Tibial artery (tissue), 4 donors: ENCODE measurements at regions not wholly inside any gene's neighbourhood (a gene's known extent, or its start where the extent isn't known, plus 50 kb on each side); places are given as distances from the start of the nearest gene placed in this dataset.

Experiments used
- DNase-seq, 2 donors: peaks; one replicate each; pipeline ENCODE4 v3.0.0-alpha.2; 2019
- H3K27ac ChIP-seq, 2 donors: fragments of 200-600 bp; sonication (generic) in 1 of 2; 1 replicate in 1 of 2; 2 replicates in 1 of 2; pipeline ENCODE4 v1.5.1; 2018 to 2019; ENCODE audit warnings: mild to moderate bottlenecking in 1 of 2
- H3K27me3 ChIP-seq, 2 donors: fragments of 200-600 bp; sonication (generic) in 1 of 2; one replicate each; pipeline versions ENCODE4 v1.5.1 to v1.6.0; 2016 to 2019
- H3K36me3 ChIP-seq, 3 donors: fragments of 200-600 bp; sonication (generic) in 2 of 3; one replicate each; pipeline ENCODE4 v1.5.1; 2016 to 2019; ENCODE audit warnings: mild to moderate bottlenecking in 2 of 3
- H3K4me1 ChIP-seq, 4 donors: fragments of 200-600 bp; sonication (generic) in 2 of 4; 1 replicate in 3 of 4; 2 replicates in 1 of 4; pipeline ENCODE4 v1.5.1; 2016 to 2019
- H3K4me3 ChIP-seq, 2 donors: fragments of 200-600 bp; sonication (generic) in 1 of 2; 1 replicate in 1 of 2; 2 replicates in 1 of 2; pipeline ENCODE4 v1.5.1; 2018 to 2019; ENCODE audit warnings: mild to moderate bottlenecking in 2 of 2
- H3K9me3 ChIP-seq, 3 donors: fragments of 200-600 bp; sonication (generic) in 1 of 3; one replicate each; pipeline ENCODE4 v1.5.1; 2016 to 2019
- intact Hi-C: fragments of 100-400 bp; cut with DNase I; formaldehyde crosslinking; loops from one replicate; pipeline ENCODE4 v1.15.0; 2023; ENCODE audit warnings: low total_unique reads
- TF ChIP-seq, protein P1 (sequence below), 2 experiments: fragments of 200-600 bp in 1 of 2; fragments of 450-650 bp in 1 of 2; IDR thresholded peaks; one replicate each; pipeline ENCODE4 v1.5.1; 2017 to 2019; ENCODE audit warnings: antibody characterized with exemption in 2 of 2, mild to moderate bottlenecking in 1 of 2, moderate library complexity in 1 of 2

DNA sequence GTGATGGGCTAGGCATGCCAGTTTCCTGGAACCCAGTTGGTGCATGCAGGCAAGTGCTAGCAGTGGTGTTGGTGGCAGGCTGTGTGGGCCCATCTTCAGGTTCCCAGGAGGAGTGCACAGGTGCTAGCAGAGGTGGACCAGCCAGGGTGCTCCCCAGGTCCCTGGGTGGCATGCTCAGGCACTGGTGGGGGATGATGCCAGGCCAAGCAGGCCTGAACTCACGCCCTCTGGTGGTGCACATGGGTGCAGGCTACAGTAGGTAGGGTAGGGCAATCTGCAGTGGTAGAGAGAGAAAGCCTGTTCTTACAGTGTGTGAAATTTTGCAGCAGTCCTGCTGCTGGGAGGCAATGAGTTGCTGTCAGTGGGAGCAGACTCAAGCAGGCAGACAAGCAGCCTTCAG is 1651.8 kb downstream of the DPP10 start:
- no peaks in the 10 kb centered on the region for H3K4me1 ChIP-seq
- H3K27ac ChIP-seq, result no peak overlapping the region
- intact Hi-C loops, result no loop called here
- H3K27me3 ChIP-seq, result no peaks in the 10 kb centered on the region
- H3K9me3 ChIP-seq, result no peaks in the 10 kb centered on the region
- no peaks in the 10 kb centered on the region for H3K36me3 ChIP-seq
- no peak for DNase-seq
- TF ChIP-seq, protein P1, sequence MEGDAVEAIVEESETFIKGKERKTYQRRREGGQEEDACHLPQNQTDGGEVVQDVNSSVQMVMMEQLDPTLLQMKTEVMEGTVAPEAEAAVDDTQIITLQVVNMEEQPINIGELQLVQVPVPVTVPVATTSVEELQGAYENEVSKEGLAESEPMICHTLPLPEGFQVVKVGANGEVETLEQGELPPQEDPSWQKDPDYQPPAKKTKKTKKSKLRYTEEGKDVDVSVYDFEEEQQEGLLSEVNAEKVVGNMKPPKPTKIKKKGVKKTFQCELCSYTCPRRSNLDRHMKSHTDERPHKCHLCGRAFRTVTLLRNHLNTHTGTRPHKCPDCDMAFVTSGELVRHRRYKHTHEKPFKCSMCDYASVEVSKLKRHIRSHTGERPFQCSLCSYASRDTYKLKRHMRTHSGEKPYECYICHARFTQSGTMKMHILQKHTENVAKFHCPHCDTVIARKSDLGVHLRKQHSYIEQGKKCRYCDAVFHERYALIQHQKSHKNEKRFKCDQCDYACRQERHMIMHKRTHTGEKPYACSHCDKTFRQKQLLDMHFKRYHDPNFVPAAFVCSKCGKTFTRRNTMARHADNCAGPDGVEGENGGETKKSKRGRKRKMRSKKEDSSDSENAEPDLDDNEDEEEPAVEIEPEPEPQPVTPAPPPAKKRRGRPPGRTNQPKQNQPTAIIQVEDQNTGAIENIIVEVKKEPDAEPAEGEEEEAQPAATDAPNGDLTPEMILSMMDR (IDR thresholded peaks at IDR 0.05), result no peak
- H3K4me3 ChIP-seq, result no peak overlapping the region

DNA sequence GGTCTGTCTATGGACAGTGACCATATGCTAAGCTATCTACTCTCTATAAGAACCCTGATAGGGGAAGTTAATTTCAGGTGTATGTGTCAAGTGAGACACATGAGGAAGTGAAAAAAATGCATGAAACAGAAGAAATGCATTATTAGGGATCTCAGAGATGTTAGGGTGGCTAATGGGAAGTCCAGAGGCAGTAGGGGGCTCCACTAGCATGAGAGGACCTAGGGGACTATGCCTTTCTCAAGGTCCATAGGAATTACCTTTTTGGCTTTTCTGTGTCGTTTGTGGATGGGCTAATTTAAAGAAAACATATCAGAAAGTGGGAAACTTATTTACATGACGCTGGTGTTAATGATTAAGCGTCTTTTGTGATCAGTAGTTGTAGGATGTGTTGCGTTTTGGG is 1653.2 kb downstream of the DPP10 start:
- Histone ChIP-seq H3K4me3 (no peak overlapping the region), H3K9me3 (no peaks in the 10 kb centered on the region), H3K4me1 (no peaks in the 10 kb centered on the region), H3K36me3 (no peaks in the 10 kb centered on the region), H3K27ac (no peak overlapping the region), H3K27me3 (no peaks in the 10 kb centered on the region)
- TF ChIP-seq, protein P1 (IDR thresholded peaks at IDR 0.05), result no peak
- no peak for DNase-seq
- intact Hi-C loops, result no loop called here

DNA sequence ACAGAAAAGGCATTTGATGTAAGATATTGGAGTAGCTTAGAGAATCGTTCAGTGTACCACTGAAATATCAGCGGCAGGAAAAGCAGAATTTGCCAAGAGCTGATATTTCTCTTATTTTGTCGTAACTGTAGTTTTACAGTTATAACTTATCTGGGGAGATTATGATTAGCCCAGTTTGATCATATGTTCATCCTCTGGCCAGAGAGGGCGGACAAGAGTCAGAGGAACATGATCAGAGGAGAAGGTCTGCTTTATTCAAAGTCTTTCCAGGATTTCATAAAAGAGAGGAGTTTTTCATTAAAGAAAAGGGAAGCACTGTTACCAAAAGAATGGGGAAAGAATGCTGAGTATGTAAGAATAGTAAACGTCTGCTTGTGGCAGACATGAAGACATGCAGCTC is 1655.6 kb downstream of the DPP10 start:
- Histone ChIP-seq H3K27ac (no peak overlapping the region), H3K9me3 (no peaks in the 10 kb centered on the region), H3K4me1 (no peaks in the 10 kb centered on the region), H3K4me3 (no peak overlapping the region), H3K36me3 (no peaks in the 10 kb centered on the region), H3K27me3 (no peaks in the 10 kb centered on the region)
- DNase-seq, result no peak
- intact Hi-C loops, result no loop called here
- TF ChIP-seq, protein P1 (IDR thresholded peaks at IDR 0.05), result no peak

DNA sequence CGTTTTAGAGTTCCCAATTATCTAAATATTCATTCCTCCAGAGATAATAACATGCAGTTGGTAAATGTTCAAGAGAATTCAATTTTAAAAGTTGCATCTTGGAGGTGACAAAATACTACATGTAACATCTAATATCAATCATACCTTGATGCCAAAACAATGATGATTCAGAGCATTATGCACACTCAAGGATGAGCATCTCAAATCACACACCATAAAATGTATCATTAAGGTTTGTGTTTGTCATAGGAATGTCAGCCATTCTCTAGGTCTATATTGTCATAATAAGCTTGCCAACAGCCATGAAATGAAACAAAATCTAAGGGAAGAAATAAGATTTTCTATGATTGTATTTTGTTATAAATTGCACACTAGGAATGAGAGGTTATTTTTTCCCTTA is 1667.0 kb downstream of the DPP10 start:
- Histone ChIP-seq H3K9me3 (no peaks in the 10 kb centered on the region), H3K27ac (no peak overlapping the region), H3K27me3 (no peaks in the 10 kb centered on the region), H3K4me1 (no peaks in the 10 kb centered on the region), H3K36me3 (no peaks in the 10 kb centered on the region), H3K4me3 (no peak overlapping the region)
- DNase-seq, result no peak
- TF ChIP-seq, protein P1 (IDR thresholded peaks at IDR 0.05), result no peak
- intact Hi-C loops, result no loop called here

DNA sequence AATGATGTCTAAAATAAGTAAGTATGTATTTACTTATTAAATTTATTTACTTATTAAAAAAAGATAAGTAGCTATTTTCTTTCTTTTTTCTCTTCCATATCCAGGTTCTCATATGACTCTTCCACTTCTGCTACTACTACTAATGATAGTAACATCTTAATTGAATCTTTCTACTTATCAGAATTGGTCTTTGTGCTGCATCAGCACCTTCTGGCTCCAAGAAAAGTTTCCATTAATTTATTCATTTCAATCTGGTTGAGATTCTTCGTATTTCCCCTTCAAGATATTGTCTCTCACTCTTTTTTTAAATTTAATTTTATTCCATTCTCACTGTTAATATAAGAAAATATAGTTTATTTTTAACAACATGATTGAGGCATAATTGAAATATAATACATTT is 1675.4 kb downstream of the DPP10 start:
- no peak for DNase-seq
- H3K27me3 ChIP-seq, result no peaks in the 10 kb centered on the region
- no peaks in the 10 kb centered on the region for H3K4me1 ChIP-seq
- H3K27ac ChIP-seq, result no peak overlapping the region
- H3K9me3 ChIP-seq, result no peaks in the 10 kb centered on the region
- no peaks in the 10 kb centered on the region for H3K36me3 ChIP-seq
- TF ChIP-seq, protein P1 (IDR thresholded peaks at IDR 0.05), result no peak
- intact Hi-C loops, result no loop called here
- H3K4me3 ChIP-seq, result no peak overlapping the region

DNA sequence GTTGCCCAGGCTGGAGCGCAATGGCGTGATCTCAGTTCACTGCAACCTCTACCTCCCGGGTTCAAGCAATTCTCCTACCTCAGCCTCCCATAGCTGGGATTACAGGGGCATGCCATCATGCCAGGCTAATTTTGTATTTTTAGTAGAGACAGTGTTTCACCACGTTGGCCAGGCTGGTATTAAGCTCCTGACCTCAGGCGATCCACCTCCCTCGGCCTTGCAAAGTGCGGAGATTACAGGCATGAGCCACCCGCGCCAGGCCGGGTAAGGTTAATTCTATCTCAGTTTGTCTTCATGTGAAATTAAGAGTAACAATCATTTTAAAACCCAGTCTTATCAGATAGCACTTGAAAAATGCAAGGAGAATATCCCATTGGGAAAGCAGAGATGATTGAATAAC is 1681.7 kb upstream of the DDX18 start:
- intact Hi-C loops, result no loop called here
- Histone ChIP-seq H3K27me3 (no peaks in the 10 kb centered on the region), H3K27ac (no peak overlapping the region), H3K4me3 (no peak overlapping the region), H3K36me3 (no peaks in the 10 kb centered on the region), H3K4me1 (no peaks in the 10 kb centered on the region), H3K9me3 (no peaks in the 10 kb centered on the region)
- DNase-seq, result no peak
- TF ChIP-seq, protein P1 (IDR thresholded peaks at IDR 0.05), result no peak
